PC-3 (cell line): ENCODE measurements at regions not wholly inside any gene's neighbourhood (a gene's known extent, or its start where the extent isn't known, plus 50 kb on each side); places are given as distances from the start of the nearest gene placed in this dataset.
A peak's percentile ranks its signal among the peaks of the same experiment; 100 is the strongest.

Experiments
- ATAC-seq: fragments of 200-7000 bp; cut with Tn5 transposase; 2 replicates; pipeline ENCODE4 v1.9.1; 2020; ENCODE audit warnings: mild to moderate bottlenecking, moderate library complexity
- BruUV-seq: library from RNA; stranded (reverse); fragments of 400-500 nt; replicated peaks from 2 replicates; lab custom pipeline; 2021; lab: Mats Ljungman, UMichigan
- CTCF ChIA-PET: fragments of 300-600 bp; sonication (Branson Sonifier 250); formaldehyde crosslinking; loops from one replicate; lab custom pipeline; 2022; ENCODE audit warnings: antibody characterized with exemption; lab: Charles Lee
- POLR2A ChIA-PET: fragments of 300-600 bp; sonication (Branson Sonifier 250); formaldehyde crosslinking; loops from one replicate; lab custom pipeline; 2022; ENCODE audit warnings: antibody characterized with exemption; ENCODE audit not compliant: unreplicated experiment; lab: Charles Lee
- DNase-seq: peaks from one replicate; pipeline ENCODE4 v3.0.0-alpha.2; 2015
- H2AFZ ChIP-seq: fragments of 300-600 bp; sonication (generic); 2 replicates; pipeline ENCODE4 v1.6.0; 2016; ENCODE audit warnings: antibody characterized with exemption, low read length
- H3F3A ChIP-seq: fragments of 300-600 bp; sonication (generic); one replicate; pipeline ENCODE4 v1.6.0; 2017; ENCODE audit warnings: antibody characterized with exemption, low read length, control low read depth, mild to moderate bottlenecking; ENCODE audit not compliant: unreplicated experiment
- H3K27ac ChIP-seq: fragments of 300-600 bp; sonication (generic); 2 replicates; pipeline ENCODE4 v1.5.1; 2016; ENCODE audit warnings: mild to moderate bottlenecking, low read length
- H3K27me3 ChIP-seq: fragments of 300-600 bp; sonication (generic); 2 replicates; pipeline ENCODE4 v1.6.1; 2016; ENCODE audit warnings: low read length, mixed read lengths
- H3K36me3 ChIP-seq: fragments of 300-600 bp; sonication (generic); 2 replicates; pipeline ENCODE4 v1.6.1; 2016; ENCODE audit warnings: low read depth, mixed run types, low read length, mixed read lengths
- H3K4me1 ChIP-seq: fragments of 300-600 bp; sonication (generic); 2 replicates; pipeline ENCODE4 v1.5.1; 2016; ENCODE audit warnings: low read length; ENCODE audit not compliant: insufficient read depth
- H3K4me2 ChIP-seq: fragments of 300-600 bp; sonication (generic); 2 replicates; pipeline ENCODE4 v1.6.0; 2016; ENCODE audit warnings: low read length
- H3K4me3 ChIP-seq: fragments of 300-600 bp; sonication (generic); 2 replicates; pipeline ENCODE4 v1.5.1; 2016; ENCODE audit warnings: mild to moderate bottlenecking, low read length, mixed read lengths
- H3K79me2 ChIP-seq: fragments of 300-600 bp; sonication (generic); 2 replicates; pipeline ENCODE4 v1.6.1; 2017; ENCODE audit warnings: low read length, mixed read lengths
- H3K9ac ChIP-seq: fragments of 300-600 bp; sonication (generic); 2 replicates; pipeline ENCODE4 v1.6.0; 2016; ENCODE audit warnings: mild to moderate bottlenecking, low read length
- H3K9me2 ChIP-seq: fragments of 300-600 bp; sonication (generic); replicated peaks from 2 replicates; pipeline ENCODE4 v1.6.1; 2016; ENCODE audit warnings: mixed run types, low read length, mixed read lengths
- H3K9me3 ChIP-seq: fragments of 300-600 bp; sonication (generic); 2 replicates; pipeline ENCODE4 v1.6.1; 2016; ENCODE audit warnings: low read length, mixed read lengths
- H4K20me1 ChIP-seq: fragments of 300-600 bp; sonication (generic); 2 replicates; pipeline ENCODE4 v1.6.1; 2016; ENCODE audit warnings: low read length, mixed read lengths
- EZH2 ChIP-seq: fragments of 300-600 bp; sonication (generic); IDR thresholded peaks from one replicate; pipeline ENCODE4 v1.6.1; 2017; ENCODE audit warnings: antibody characterized with exemption, mild to moderate bottlenecking, low read length; ENCODE audit not compliant: unreplicated experiment
- EZH2phosphoT487 ChIP-seq: fragments of 300-600 bp; sonication (generic); IDR thresholded peaks from 2 replicates; pipeline ENCODE4 v1.6.1; 2018; ENCODE audit warnings: mild to moderate bottlenecking, antibody characterized with exemption, low read length, borderline replicate concordance
- intact Hi-C: fragments of 100-400 bp; cut with micrococcal nuclease; formaldehyde crosslinking; loops from 2 replicates; pipeline ENCODE4 v1.9.0; 2023
- TF ChIP-seq, protein P1 (sequence below): fragments of 300-600 bp; sonication (generic); conservative IDR thresholded peaks from 2 replicates; pipeline ENCODE4 v1.5.1; 2017; ENCODE audit warnings: antibody characterized with exemption, low read depth, mild to moderate bottlenecking, low read length

DNA sequence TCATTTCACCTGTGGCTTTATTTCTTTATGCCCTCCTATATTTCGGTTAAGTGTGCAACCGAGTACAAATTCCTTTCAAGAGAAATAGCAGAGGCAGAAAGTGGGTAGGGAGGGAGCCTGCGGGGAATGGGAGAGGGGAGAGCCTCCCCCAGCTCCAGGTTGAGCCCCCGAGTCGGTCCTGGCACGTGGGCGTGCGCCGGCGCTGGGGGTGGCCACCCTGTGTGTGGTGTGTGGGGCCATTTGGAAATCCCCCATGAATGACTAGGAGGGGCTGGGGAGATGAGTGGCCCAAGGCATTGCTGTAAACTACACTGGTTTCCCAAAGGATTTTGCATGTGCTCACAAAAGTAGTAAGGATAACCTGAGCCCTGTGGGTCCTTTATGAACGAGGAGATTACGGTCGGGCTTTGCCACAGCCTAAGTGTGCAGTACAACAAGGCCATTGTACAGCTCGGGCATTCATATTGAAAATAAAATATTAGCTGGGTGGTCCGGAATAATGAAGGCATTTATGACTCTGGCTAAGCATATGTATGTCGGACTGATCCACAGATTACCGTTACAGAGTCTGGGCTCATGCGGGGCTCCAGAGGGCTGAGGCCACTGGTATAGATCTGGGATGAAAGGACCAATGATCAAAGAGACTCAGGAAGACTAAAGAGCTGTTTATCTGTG, 84.5 kb upstream of the RALGAPA2 start:
- no peaks in the 10 kb centered on the region for H3K9me2 ChIP-seq
- no peak overlapping the region for H3K4me3 ChIP-seq
- ATAC-seq (no peak), DNase-seq (no peak)
- H3K9ac ChIP-seq = no peak overlapping the region
- H3K4me1 ChIP-seq = no peaks in the 10 kb centered on the region
- no peaks in the 10 kb centered on the region for H3K79me2 ChIP-seq
- H3K36me3 ChIP-seq = no peaks in the 10 kb centered on the region
- POLR2A ChIA-PET = no interaction called here
- BruUV-seq = no TSS peak
- TF ChIP-seq, protein P1, sequence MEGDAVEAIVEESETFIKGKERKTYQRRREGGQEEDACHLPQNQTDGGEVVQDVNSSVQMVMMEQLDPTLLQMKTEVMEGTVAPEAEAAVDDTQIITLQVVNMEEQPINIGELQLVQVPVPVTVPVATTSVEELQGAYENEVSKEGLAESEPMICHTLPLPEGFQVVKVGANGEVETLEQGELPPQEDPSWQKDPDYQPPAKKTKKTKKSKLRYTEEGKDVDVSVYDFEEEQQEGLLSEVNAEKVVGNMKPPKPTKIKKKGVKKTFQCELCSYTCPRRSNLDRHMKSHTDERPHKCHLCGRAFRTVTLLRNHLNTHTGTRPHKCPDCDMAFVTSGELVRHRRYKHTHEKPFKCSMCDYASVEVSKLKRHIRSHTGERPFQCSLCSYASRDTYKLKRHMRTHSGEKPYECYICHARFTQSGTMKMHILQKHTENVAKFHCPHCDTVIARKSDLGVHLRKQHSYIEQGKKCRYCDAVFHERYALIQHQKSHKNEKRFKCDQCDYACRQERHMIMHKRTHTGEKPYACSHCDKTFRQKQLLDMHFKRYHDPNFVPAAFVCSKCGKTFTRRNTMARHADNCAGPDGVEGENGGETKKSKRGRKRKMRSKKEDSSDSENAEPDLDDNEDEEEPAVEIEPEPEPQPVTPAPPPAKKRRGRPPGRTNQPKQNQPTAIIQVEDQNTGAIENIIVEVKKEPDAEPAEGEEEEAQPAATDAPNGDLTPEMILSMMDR = no peak
- TF ChIP-seq EZH2phosphoT487 = 0 out of 2 replicates have a peak, but pooled peaks have one; percentile 27
- TF ChIP-seq EZH2 = no peak
- H3F3A ChIP-seq = no peaks in the 10 kb centered on the region
- H3K4me2 ChIP-seq = no peak overlapping the region
- H4K20me1 ChIP-seq = no peaks in the 10 kb centered on the region
- CTCF ChIA-PET = no interaction called here
- H3K27ac ChIP-seq = no peak overlapping the region
- intact Hi-C loops = no loop called here
- peaks cover 85% of the 10 kb centered on the region for H3K27me3 ChIP-seq
- no peak overlapping the region for H2AFZ ChIP-seq
- no peaks in the 10 kb centered on the region for H3K9me3 ChIP-seq

DNA sequence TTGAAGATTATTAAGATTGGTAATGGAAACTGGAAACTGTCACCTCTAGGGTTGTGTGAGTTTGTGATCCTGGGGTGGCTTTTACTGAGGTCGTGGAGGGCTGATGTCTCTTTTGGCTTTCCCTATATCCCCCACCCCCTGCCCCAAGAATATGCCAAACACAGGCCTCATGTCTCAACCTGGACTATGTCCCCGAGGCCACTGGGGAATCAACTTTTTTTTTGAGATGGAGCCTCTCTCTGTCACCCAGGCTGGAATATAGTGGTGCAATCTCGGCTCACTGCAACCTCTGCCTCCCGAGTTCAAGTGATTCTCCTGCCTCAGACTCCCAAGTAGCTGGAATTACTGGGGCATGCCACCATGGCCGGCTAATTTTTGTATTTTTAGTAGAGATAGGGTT, 83.3 kb upstream of the RALGAPA2 start:
- BruUV-seq = no TSS peak
- intact Hi-C loops = no loop called here
- no peaks in the 10 kb centered on the region for H3F3A ChIP-seq
- H3K9me3 ChIP-seq = no peaks in the 10 kb centered on the region
- H3K4me2 ChIP-seq = no peak overlapping the region
- ATAC-seq (no peak), DNase-seq (no peak)
- H4K20me1 ChIP-seq = no peaks in the 10 kb centered on the region
- no peak overlapping the region for H2AFZ ChIP-seq
- no peak overlapping the region for H3K9ac ChIP-seq
- no peak overlapping the region for H3K4me3 ChIP-seq
- no peaks in the 10 kb centered on the region for H3K79me2 ChIP-seq
- peaks cover 81% of the 10 kb centered on the region for H3K27me3 ChIP-seq
- CTCF ChIA-PET = no interaction called here
- H3K9me2 ChIP-seq = no peaks in the 10 kb centered on the region
- TF ChIP-seq EZH2 (no peak), EZH2phosphoT487 (no peak)
- TF ChIP-seq, protein P1 = no peak
- H3K27ac ChIP-seq = no peak overlapping the region
- no peaks in the 10 kb centered on the region for H3K36me3 ChIP-seq
- POLR2A ChIA-PET = no interaction called here
- no peaks in the 10 kb centered on the region for H3K4me1 ChIP-seq

DNA sequence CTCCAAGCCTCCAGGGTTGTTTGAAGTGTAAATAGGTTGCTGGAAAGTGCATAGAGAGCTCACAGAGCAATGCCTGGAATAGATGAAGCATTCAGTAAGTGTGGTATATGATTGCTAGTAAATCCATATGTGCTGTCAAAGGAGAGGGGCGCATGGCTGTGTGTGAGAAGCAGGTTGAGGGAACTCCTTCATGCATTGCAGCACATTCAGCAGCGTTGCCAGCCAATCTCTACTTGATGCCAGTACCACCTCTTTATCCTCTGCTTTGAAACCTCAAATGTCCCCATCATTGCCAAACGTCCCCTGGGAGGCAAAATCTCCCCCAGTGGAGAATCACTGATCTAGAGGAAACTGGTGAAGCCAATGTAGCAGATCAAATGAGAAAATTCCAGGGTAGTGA, 82.7 kb upstream of the RALGAPA2 start:
- intact Hi-C loops = no loop called here
- DNase-seq (no peak), ATAC-seq (no peak)
- POLR2A ChIA-PET = no interaction called here
- Histone ChIP-seq H3K4me2 (no peak overlapping the region), H3K79me2 (no peaks in the 10 kb centered on the region), H3K27me3 (peaks cover 82% of the 10 kb centered on the region), H3K4me3 (no peak overlapping the region), H3F3A (no peaks in the 10 kb centered on the region), H2AFZ (no peak overlapping the region), H3K9ac (no peak overlapping the region), H3K9me2 (no peaks in the 10 kb centered on the region), H3K27ac (no peak overlapping the region), H4K20me1 (no peaks in the 10 kb centered on the region), H3K4me1 (no peaks in the 10 kb centered on the region), H3K36me3 (no peaks in the 10 kb centered on the region), H3K9me3 (no peaks in the 10 kb centered on the region)
- BruUV-seq = no TSS peak
- CTCF ChIA-PET = no interaction called here
- no peak for TF ChIP-seq EZH2
- TF ChIP-seq, protein P1 = no peak
- no peak for TF ChIP-seq EZH2phosphoT487
